K562 (cell line): ENCODE measurements at regions not wholly inside any gene's neighbourhood (a gene's known extent, or its start where the extent isn't known, plus 50 kb on each side); places are given as distances from the start of the nearest gene placed in this dataset.

Experiments
- ATAC-seq: fragments of 200-7000 bp; cut with Tn5 transposase; 3 replicates; pipeline ENCODE4 v1.9.1; 2020; ENCODE audit warnings: moderate library complexity
- BruUV-seq: library from RNA; stranded (reverse); fragments of 400-500 nt; replicated peaks from 2 replicates; lab custom pipeline; 2021; lab: Mats Ljungman, UMichigan
- CTCF ChIA-PET: fragments of 300-600 bp; formaldehyde crosslinking; extraction: SDS; loops from one replicate; lab custom pipeline; 2021; ENCODE audit warnings: low intra/inter-chr PET ratio; lab: Yijun Ruan, JAX
- POLR2A ChIA-PET: fragments of 300-600, 350-650 bp; sonication (Branson Sonifier 250); formaldehyde crosslinking; extraction: SDS; loops from one replicate; lab custom pipeline; 2021; ENCODE audit warnings: antibody characterized with exemption, inconsistent platforms; lab: Yijun Ruan, JAX
- DNase-seq, 4 experiments: peaks; one replicate each; pipeline versions ENCODE4 v3.0.0 to v3.0.0-alpha.2; 2011 to 2018; ENCODE audit warnings: low spot score in 3 of 4, mixed read lengths in 3 of 4; ENCODE audit errors: extremely low read depth in 1 of 4
- FAIRE-seq: peaks from 2 replicates; lab custom pipeline; 2011; peaks lifted over from hg19 to GRCh38; lab: Jason Lieb, UNC
- H2AFZ ChIP-seq: 2 replicates; pipeline ENCODE4 v1.6.0; 2011; ENCODE audit warnings: low read depth, low read length, control low read depth, inconsistent platforms
- H3K27ac ChIP-seq: fragments of 200-600 bp; 3 replicates; pipeline ENCODE4 v1.8.0; 2011; ENCODE audit warnings: low read depth, mild to moderate bottlenecking, control low read depth, inconsistent platforms, low read length, moderate library complexity, mixed read lengths; ENCODE audit errors: extremely low read depth
- H3K27me3 ChIP-seq, 2 experiments: fragments of 300-600 bp in 1 of 2; 2 replicates in 1 of 2; 3 replicates in 1 of 2; pipeline versions ENCODE4 v1.6.0 to v1.8.0; 2011; ENCODE audit warnings: inconsistent platforms in 2 of 2, low read length in 2 of 2, mild to moderate bottlenecking in 1 of 2, mixed read lengths in 1 of 2, moderate library complexity in 1 of 2; ENCODE audit not compliant: control insufficient read depth in 2 of 2, insufficient read depth in 2 of 2
- H3K36me3 ChIP-seq: fragments of 300-600 bp; 3 replicates; pipeline ENCODE4 v1.8.0; 2011; ENCODE audit warnings: mild to moderate bottlenecking, low read length, inconsistent platforms; ENCODE audit not compliant: control insufficient read depth, insufficient read depth
- H3K4me1 ChIP-seq, 2 experiments: fragments of 200-600 bp in 1 of 2; replicated peaks in 1 of 2; 2 replicates in 1 of 2; 3 replicates in 1 of 2; pipeline versions ENCODE4 v1.5.1 to v1.8.0; 2011; ENCODE audit warnings: inconsistent platforms in 2 of 2, low read length in 2 of 2, mild to moderate bottlenecking in 1 of 2, mixed read lengths in 1 of 2, moderate library complexity in 1 of 2; ENCODE audit not compliant: control insufficient read depth in 2 of 2, insufficient read depth in 2 of 2
- H3K4me2 ChIP-seq: 2 replicates; pipeline ENCODE4 v1.6.1; 2011; ENCODE audit warnings: low read length, control low read depth, inconsistent platforms, mixed read lengths; ENCODE audit not compliant: insufficient read depth
- H3K4me3 ChIP-seq: fragments of 200-600 bp; sonication (generic), shearing (Covaris generic); 2 replicates; pipeline ENCODE4 v1.5.1; 2016; ENCODE audit warnings: control low read depth, inconsistent platforms
- H3K79me2 ChIP-seq: fragments of 200-600 bp; 3 replicates; pipeline ENCODE4 v1.8.0; 2011; ENCODE audit warnings: low read length, inconsistent platforms; ENCODE audit not compliant: control insufficient read depth, insufficient read depth
- H3K9ac ChIP-seq, 2 experiments: 2 replicates each; pipeline versions ENCODE4 v1.6.0 to v1.6.1; 2011; ENCODE audit warnings: low read depth in 2 of 2, low read length in 2 of 2, control low read depth in 1 of 2, inconsistent platforms in 1 of 2, mild to moderate bottlenecking in 1 of 2, mixed read lengths in 1 of 2; ENCODE audit not compliant: insufficient read depth in 1 of 2
- H3K9me1 ChIP-seq: one replicate; pipeline ENCODE4 v1.6.0; 2011; ENCODE audit warnings: inconsistent platforms, mild to moderate bottlenecking, low read length, moderate library complexity; ENCODE audit not compliant: control insufficient read depth, insufficient read depth
- H3K9me3 ChIP-seq: replicated peaks from 2 replicates; pipeline ENCODE4 v1.5.1; 2011; ENCODE audit warnings: low read depth, low read length, inconsistent platforms; ENCODE audit not compliant: control insufficient read depth, insufficient read depth
- H4K20me1 ChIP-seq: replicated peaks from 2 replicates; pipeline ENCODE4 v1.6.1; 2011; ENCODE audit warnings: low read length, inconsistent platforms, mixed read lengths; ENCODE audit not compliant: control insufficient read depth, insufficient read depth
- BRD9 ChIP-seq: fragments of 450-650 bp; IDR thresholded peaks from 2 replicates; pipeline ENCODE4 v1.6.1; 2018; ENCODE audit warnings: low read depth; ENCODE audit not compliant: partially characterized antibody
- DMBX1 ChIP-seq: fragments of 250-450 bp; sonication (Bioruptor Pico); IDR thresholded peaks from 2 replicates; pipeline ENCODE4 v1.8.0; 2022; ENCODE audit warnings: inconsistent platforms, mild to moderate bottlenecking, moderate library complexity, borderline replicate concordance
- GATA2 ChIP-seq: sonication (generic); formaldehyde crosslinking; IDR thresholded peaks from 2 replicates; pipeline ENCODE4 v1.4.0; 2020; ENCODE audit warnings: mild to moderate bottlenecking, missing genetic modification reagents
- KAT7 ChIP-seq: sonication (generic); formaldehyde crosslinking; IDR thresholded peaks from 2 replicates; pipeline ENCODE4 v1.8.0; 2022; ENCODE audit warnings: missing genetic modification reagents, mild to moderate bottlenecking, borderline replicate concordance
- NR2C1 ChIP-seq, 2 experiments: fragments of 450-650 bp; IDR thresholded peaks; 2 replicates each; pipeline ENCODE4 v1.6.1; 2017; ENCODE audit warnings: mild to moderate bottlenecking in 2 of 2, antibody characterized with exemption in 1 of 2, inconsistent platforms in 1 of 2, missing compliant biosample characterization in 1 of 2, missing genetic modification characterization in 1 of 2
- TARDBP ChIP-seq: fragments of 450-650 bp; IDR thresholded peaks from 2 replicates; pipeline ENCODE4 v1.6.1; 2016
- ZNF316 ChIP-seq: fragments of 450-650 bp; IDR thresholded peaks from 2 replicates; pipeline ENCODE4 v1.6.1; 2016
- ZNF79 ChIP-seq: fragments of 250-450 bp; sonication (Bioruptor Pico); IDR thresholded peaks from 2 replicates; pipeline ENCODE4 v1.4.0; 2020; ENCODE audit warnings: low read depth, mild to moderate bottlenecking, moderate library complexity
- WGBS: fragments of 100-300 bp; shearing (Covaris generic); methylation state at CpG from one replicate; pipeline ENCODE4 v1.1.6; 2016; ENCODE audit warnings: low coverage, mixed read lengths; ENCODE audit not compliant: insufficient coverage; ENCODE audit errors: missing lambda C conversion rate; 5-methylcytosine and 5-hydroxymethylcytosine counted together
- in situ Hi-C: fragments of 300-500 bp; cut with MboI; formaldehyde crosslinking; loops from 4 replicates; pipeline ENCODE4 v1.15.0; 2018; ENCODE audit warnings: inconsistent platforms, mixed read lengths
- intact Hi-C: fragments of 100-400 bp; cut with micrococcal nuclease; formaldehyde crosslinking; loops from 2 replicates; pipeline ENCODE4 v1.14.2; 2022
- TF ChIP-seq, protein P1 (sequence below): sonication (generic); formaldehyde crosslinking; IDR thresholded peaks from 2 replicates; pipeline ENCODE4 v1.8.0; 2022; ENCODE audit warnings: mild to moderate bottlenecking, low read depth, missing genetic modification reagents

- BruUV-seq = no TSS peak
- H3K9me1 ChIP-seq = no peaks in the 10 kb centered on the region
- H3K9me3 ChIP-seq = no peaks in the 10 kb centered on the region
- H3K4me3 ChIP-seq = no peak overlapping the region
- no peaks in the 10 kb centered on the region for H4K20me1 ChIP-seq
- POLR2A ChIA-PET = no interaction called here
- no peaks in the 10 kb centered on the region for H3K36me3 ChIP-seq
- no peaks in the 10 kb centered on the region for H3K27me3 ChIP-seq
- no peaks in the 10 kb centered on the region for H3K79me2 ChIP-seq
- H3K9ac ChIP-seq = no peak overlapping the region
- DNase-seq (no peak), ATAC-seq (no peak), FAIRE-seq (no peak)
- in situ Hi-C loops = no loop called here
- no peak overlapping the region for H2AFZ ChIP-seq
- H3K4me2 ChIP-seq = no peak overlapping the region
- CTCF ChIA-PET = no interaction called here
- H3K4me1 ChIP-seq = no peaks in the 10 kb centered on the region
- 0% methylated on average over 1 of the region's 1 CpG for WGBS
- intact Hi-C loops = loop anchor here (1.0 kb wide), 1 partner anchor 13 kb away; no protein-coding TSS in a partner anchor
- no peak overlapping the region for H3K27ac ChIP-seq
- TF ChIP-seq BRD9 (no peak), ZNF316 (peak; percentile 3; the same call in 1 of the 2 replicates), ZNF79 (CRISPR knock-in tag) (no peak), GATA2 (CRISPR knock-in tag) (no peak), DMBX1 (CRISPR knock-in tag) (no peak), KAT7 (CRISPR knock-in tag) (no peak), NR2C1 (IDR thresholded peaks at IDR 0.05) (no peak), NR2C1 (tag; IDR thresholded peaks at IDR 0.05) (no peak), TARDBP (no peak)
- TF ChIP-seq, protein P1, sequence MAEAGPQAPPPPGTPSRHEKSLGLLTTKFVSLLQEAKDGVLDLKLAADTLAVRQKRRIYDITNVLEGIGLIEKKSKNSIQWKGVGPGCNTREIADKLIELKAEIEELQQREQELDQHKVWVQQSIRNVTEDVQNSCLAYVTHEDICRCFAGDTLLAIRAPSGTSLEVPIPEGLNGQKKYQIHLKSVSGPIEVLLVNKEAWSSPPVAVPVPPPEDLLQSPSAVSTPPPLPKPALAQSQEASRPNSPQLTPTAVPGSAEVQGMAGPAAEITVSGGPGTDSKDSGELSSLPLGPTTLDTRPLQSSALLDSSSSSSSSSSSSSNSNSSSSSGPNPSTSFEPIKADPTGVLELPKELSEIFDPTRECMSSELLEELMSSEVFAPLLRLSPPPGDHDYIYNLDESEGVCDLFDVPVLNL = no peak
- TF ChIP-seq, all 486 proteins: peak for 1
Observed at GRCh38 chr2:176508374-176508773, 239.1 kb downstream of the MTX2 start.
